Stomach (tissue), 4 donors: ENCODE measurements at regions not wholly inside any gene's neighbourhood (a gene's known extent, or its start where the extent isn't known, plus 50 kb on each side); places are given as distances from the start of the nearest gene placed in this dataset.

Source experiments
- CTCF ChIP-seq, 7 experiments: fragments of 450-650 bp in 4 of 7; fragments of 200-600 bp in 3 of 7; sonication (generic) in 3 of 7; IDR thresholded peaks; one replicate each; pipeline ENCODE4 v1.5.1; 2016 to 2019; ENCODE audit warnings: antibody characterized with exemption in 7 of 7, control low read depth in 2 of 7, mild to moderate bottlenecking in 1 of 7
- EP300 ChIP-seq: sonication (generic); formaldehyde crosslinking; IDR thresholded peaks from one replicate; pipeline ENCODE4 v1.6.1; 2017; ENCODE audit warnings: antibody characterized with exemption
- POLR2A ChIP-seq, 4 donors: fragments of 450-650 bp; IDR thresholded peaks; one replicate each; pipeline ENCODE4 v1.6.1; 2016; ENCODE audit warnings: antibody characterized with exemption in 4 of 4, control low read depth in 2 of 4, mild to moderate bottlenecking in 1 of 4, moderate library complexity in 1 of 4
- POLR2AphosphoS5 ChIP-seq, 3 donors: sonication (generic); formaldehyde crosslinking; IDR thresholded peaks; one replicate each; pipeline ENCODE4 v1.6.1; 2016; ENCODE audit warnings: antibody characterized with exemption in 3 of 3

- TF ChIP-seq CTCF (IDR thresholded peaks at IDR 0.05): no peak
- TF ChIP-seq POLR2A (IDR thresholded peaks at IDR 0.05): no peak
- no peak for TF ChIP-seq POLR2AphosphoS5 (IDR thresholded peaks at IDR 0.05)
- no peak for TF ChIP-seq EP300
Measured at GRCh38 chr7:140235114-140235513, 58.3 kb upstream of the KDM7A start.
